ENCODE measurements at regions not wholly inside any gene's neighbourhood (a gene's known extent, or its start where the extent isn't known, plus 50 kb on each side); places are given as distances from the start of the nearest gene placed in this dataset.

- TF ChIP-seq PAXIP1 (CRISPR knock-in tag; conservative IDR thresholded peaks at IDR 0.05) = peak; percentile 53; the same call in 1 of the 2 replicates
- TF ChIP-seq FOXA3 (CRISPR knock-in tag; IDR thresholded peaks at IDR 0.05) = peak; percentile 67; the same call in 1 of the 2 replicates
- TF ChIP-seq ZNF264 (CRISPR knock-in tag; IDR thresholded peaks at IDR 0.05) = peak; percentile 45; the same call in 1 of the 2 replicates
- TF ChIP-seq SOX6 (IDR thresholded peaks at IDR 0.05) = no peak
- TF ChIP-seq SOX6 (CRISPR knock-in tag; IDR thresholded peaks at IDR 0.05) = peak; percentile 58; the same call in 1 of the 2 replicates
- no peak for TF ChIP-seq ZNF589 (CRISPR knock-in tag; conservative IDR thresholded peaks at IDR 0.05)
- no peak for TF ChIP-seq MZF1 (CRISPR knock-in tag; IDR thresholded peaks at IDR 0.05; ENCODE audit: borderline replicate concordance)
- no peak for TF ChIP-seq ASH2L (IDR thresholded peaks at IDR 0.05; ENCODE audit: insufficient read length, low read depth, low read length)
- 0 out of 2 replicates have a peak, but pooled peaks have one; percentile 22 for TF ChIP-seq ZNF644 (CRISPR knock-in tag; IDR thresholded peaks at IDR 0.05; ENCODE audit: low read depth)
- peak; percentile 41; the same call in 1 of the 2 replicates for TF ChIP-seq ARID5B (CRISPR knock-in tag; IDR thresholded peaks at IDR 0.05)
- TF ChIP-seq FOXP1 (IDR thresholded peaks at IDR 0.05) = no peak
- TF ChIP-seq FOXP1 (CRISPR knock-in tag; IDR thresholded peaks at IDR 0.05) = 0 out of 2 replicates have a peak, but pooled peaks have one; percentile 13
- peak; percentile 63; the same call in 1 of the 2 replicates for TF ChIP-seq AHDC1 (CRISPR knock-in tag; IDR thresholded peaks at IDR 0.05; ENCODE audit: borderline replicate concordance)
- TF ChIP-seq TBX2 (CRISPR knock-in tag; IDR thresholded peaks at IDR 0.05; ENCODE audit: borderline replicate concordance) = peak; percentile 44; the same call in 1 of the 2 replicates
- TF ChIP-seq NR2F6 (IDR thresholded peaks at IDR 0.05) = 0 out of 2 replicates have a peak, but pooled peaks have one; percentile 28
- TF ChIP-seq NR2F6 (CRISPR knock-in tag; IDR thresholded peaks at IDR 0.05) = no peak
- TF ChIP-seq ZMYM4 (CRISPR knock-in tag; IDR thresholded peaks at IDR 0.05) = peak; percentile 59; the same call in 1 of the 2 replicates
- TF ChIP-seq ZNF33B (CRISPR knock-in tag; IDR thresholded peaks at IDR 0.05) = no peak
Measured at GRCh38 chr3:87148020-87148419, 79.1 kb upstream of the CHMP2B start (continued).
